Keratinocyte (primary cell): ENCODE measurements at regions not wholly inside any gene's neighbourhood (a gene's known extent, or its start where the extent isn't known, plus 50 kb on each side); places are given as distances from the start of the nearest gene placed in this dataset.

Source experiments
- DNase-seq: peaks from one replicate; pipeline ENCODE4 v3.0.0-alpha.2; 2011; ENCODE audit warnings: low read depth, missing footprints, low spot score
- FAIRE-seq: peaks from 2 replicates; lab custom pipeline; 2011; peaks lifted over from hg19 to GRCh38; lab: Jason Lieb, UNC
- H2AFZ ChIP-seq: 2 replicates; pipeline ENCODE4 v1.6.0; 2012; ENCODE audit warnings: low read length, control low read depth, inconsistent platforms; ENCODE audit not compliant: control insufficient read depth
- H3K27ac ChIP-seq: 2 replicates; pipeline ENCODE4 v1.5.1; 2011; ENCODE audit warnings: low read length; ENCODE audit not compliant: control insufficient read depth, insufficient read depth
- H3K27me3 ChIP-seq: 3 replicates; pipeline ENCODE4 v1.6.0; 2011; ENCODE audit warnings: low read length; ENCODE audit not compliant: control insufficient read depth, insufficient read depth; ENCODE audit errors: extremely low read depth
- H3K36me3 ChIP-seq, 2 experiments: 2 replicates in 1 of 2; 3 replicates in 1 of 2; pipeline ENCODE4 v1.5.1; 2011; ENCODE audit warnings: low read length in 2 of 2, mild to moderate bottlenecking in 1 of 2; ENCODE audit not compliant: control insufficient read depth in 2 of 2, insufficient read depth in 2 of 2; ENCODE audit errors: extremely low read depth in 1 of 2
- H3K4me1 ChIP-seq: 3 replicates; pipeline ENCODE4 v1.5.1; 2011; ENCODE audit warnings: low read length; ENCODE audit not compliant: control insufficient read depth, insufficient read depth; ENCODE audit errors: extremely low read depth
- H3K4me2 ChIP-seq: 3 replicates; pipeline ENCODE4 v1.6.0; 2011; ENCODE audit warnings: low read depth, low read length; ENCODE audit not compliant: control insufficient read depth, insufficient read depth; ENCODE audit errors: extremely low read depth
- H3K4me3 ChIP-seq, 3 experiments: fragments of 200-600 bp in 1 of 3; sonication (generic) in 1 of 3; 2 replicates in 2 of 3; 3 replicates in 1 of 3; pipeline ENCODE4 v1.5.1; 2011 to 2016; ENCODE audit warnings: low read length in 3 of 3, mild to moderate bottlenecking in 3 of 3, control low read depth in 2 of 3, inconsistent platforms in 1 of 3, low read depth in 1 of 3, mixed read lengths in 1 of 3, mixed run types in 1 of 3, moderate library complexity in 1 of 3; ENCODE audit not compliant: control insufficient read depth in 2 of 3, insufficient read depth in 2 of 3; ENCODE audit errors: extremely low read depth in 1 of 3
- H3K79me2 ChIP-seq: 2 replicates; pipeline ENCODE4 v1.6.0; 2012; ENCODE audit warnings: low read length; ENCODE audit not compliant: control insufficient read depth, insufficient read depth
- H3K9ac ChIP-seq: 3 replicates; pipeline ENCODE4 v1.6.0; 2011; ENCODE audit warnings: low read length; ENCODE audit not compliant: control insufficient read depth, insufficient read depth; ENCODE audit errors: extremely low read depth
- H3K9me1 ChIP-seq: 3 replicates; pipeline ENCODE4 v1.6.0; 2011; ENCODE audit warnings: low read length; ENCODE audit not compliant: control insufficient read depth, insufficient read depth; ENCODE audit errors: extremely low read depth
- H3K9me3 ChIP-seq: 2 replicates; pipeline ENCODE4 v1.5.1; 2012; ENCODE audit warnings: low read depth, low read length; ENCODE audit not compliant: control insufficient read depth
- H4K20me1 ChIP-seq: 3 replicates; pipeline ENCODE4 v1.6.0; 2011; ENCODE audit warnings: low read length; ENCODE audit not compliant: control insufficient read depth, insufficient read depth; ENCODE audit errors: extremely low read depth
- EZH2 ChIP-seq: IDR thresholded peaks from one replicate; pipeline ENCODE4 v1.6.1; 2012; ENCODE audit warnings: inconsistent platforms, mild to moderate bottlenecking, low read length, moderate library complexity
- dilution Hi-C: fragments of 300-500 bp; cut with MboI; formaldehyde crosslinking; loops from one replicate; pipeline ENCODE4 v1.7.0; 2020; ENCODE audit warnings: low sequenced_read_pairs; ENCODE audit not compliant: extremely low pct_ligation_motif_present
- TF ChIP-seq, protein P1 (sequence below), 3 experiments: IDR thresholded peaks in 1 of 3; conservative IDR thresholded peaks in 1 of 3; optimal IDR thresholded peaks in 1 of 3; 2 replicates in 2 of 3; 3 replicates in 1 of 3; pipeline versions ENCODE3 to v1.5.1; 2011; ENCODE audit warnings: low read length in 3 of 3, mild to moderate bottlenecking in 3 of 3, moderate library complexity in 2 of 3, control low read depth in 1 of 3, inconsistent platforms in 1 of 3; ENCODE audit not compliant: insufficient read depth in 2 of 3; ENCODE audit errors: extremely low read depth in 1 of 3

DNA sequence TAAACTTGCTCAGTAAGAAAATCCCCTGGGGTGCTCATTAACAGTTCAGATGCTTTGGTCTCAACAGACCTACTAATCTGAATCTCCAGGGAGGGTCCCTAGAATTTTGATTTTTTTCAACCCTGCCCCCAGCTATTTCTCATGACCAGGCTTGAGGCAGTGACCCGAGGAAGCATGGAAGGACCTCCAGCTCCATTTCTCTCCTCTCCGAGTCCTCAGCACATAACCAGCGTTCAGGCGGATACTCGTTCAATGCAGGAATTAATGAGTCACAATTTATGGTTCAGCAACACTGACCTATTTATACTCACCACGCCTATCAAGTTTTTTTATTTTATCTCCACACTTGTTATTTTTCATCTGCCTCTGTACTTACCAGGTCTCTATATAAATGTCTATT lies 369.2 kb upstream of the CDH4 start:
- Histone ChIP-seq H3K4me3 (no peak overlapping the region), H3K4me2 (no peak overlapping the region), H3K9ac (no peak overlapping the region), H3K9me1 (no peaks in the 10 kb centered on the region), H3K4me1 (no peaks in the 10 kb centered on the region), H4K20me1 (no peaks in the 10 kb centered on the region), H2AFZ (no peak overlapping the region), H3K9me3 (no peaks in the 10 kb centered on the region), H3K27ac (no peak overlapping the region), H3K79me2 (no peaks in the 10 kb centered on the region), H3K36me3 (no peaks in the 10 kb centered on the region), H3K27me3 (peaks cover 11% of the 10 kb centered on the region)
- dilution Hi-C loops: no loop called here
- DNase-seq: no peak
- FAIRE-seq: no peak
- TF ChIP-seq, protein P1, sequence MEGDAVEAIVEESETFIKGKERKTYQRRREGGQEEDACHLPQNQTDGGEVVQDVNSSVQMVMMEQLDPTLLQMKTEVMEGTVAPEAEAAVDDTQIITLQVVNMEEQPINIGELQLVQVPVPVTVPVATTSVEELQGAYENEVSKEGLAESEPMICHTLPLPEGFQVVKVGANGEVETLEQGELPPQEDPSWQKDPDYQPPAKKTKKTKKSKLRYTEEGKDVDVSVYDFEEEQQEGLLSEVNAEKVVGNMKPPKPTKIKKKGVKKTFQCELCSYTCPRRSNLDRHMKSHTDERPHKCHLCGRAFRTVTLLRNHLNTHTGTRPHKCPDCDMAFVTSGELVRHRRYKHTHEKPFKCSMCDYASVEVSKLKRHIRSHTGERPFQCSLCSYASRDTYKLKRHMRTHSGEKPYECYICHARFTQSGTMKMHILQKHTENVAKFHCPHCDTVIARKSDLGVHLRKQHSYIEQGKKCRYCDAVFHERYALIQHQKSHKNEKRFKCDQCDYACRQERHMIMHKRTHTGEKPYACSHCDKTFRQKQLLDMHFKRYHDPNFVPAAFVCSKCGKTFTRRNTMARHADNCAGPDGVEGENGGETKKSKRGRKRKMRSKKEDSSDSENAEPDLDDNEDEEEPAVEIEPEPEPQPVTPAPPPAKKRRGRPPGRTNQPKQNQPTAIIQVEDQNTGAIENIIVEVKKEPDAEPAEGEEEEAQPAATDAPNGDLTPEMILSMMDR (optimal IDR thresholded peaks at IDR 0.05 in 1 of 3, IDR thresholded peaks at IDR 0.05 in 1 of 3, conservative IDR thresholded peaks at IDR 0.05 in 1 of 3; ENCODE audit: extremely low read depth in 1 of 3, insufficient read depth in 2 of 3, low read length in 3 of 3): no peak
- TF ChIP-seq EZH2: no peak

DNA sequence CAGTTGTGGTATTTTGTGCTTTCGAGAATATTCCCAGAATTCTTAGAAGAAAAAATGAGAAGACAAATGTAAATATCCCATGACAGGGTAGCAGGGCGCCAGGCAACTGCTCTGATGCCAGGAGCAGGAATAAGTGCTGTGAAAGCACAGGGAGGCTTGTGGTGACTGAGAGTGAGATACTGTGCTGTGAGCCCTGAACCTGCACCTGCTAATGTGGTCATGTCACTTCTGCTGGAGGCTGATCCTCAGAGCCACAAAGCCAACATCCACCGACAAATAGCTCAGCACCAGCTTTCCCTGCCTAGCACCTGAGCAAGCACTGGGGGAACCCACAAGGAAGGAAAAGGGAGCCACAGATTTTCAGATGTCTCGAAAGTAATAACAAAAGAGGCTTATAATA lies 368.6 kb upstream of the CDH4 start:
- H3K4me1 ChIP-seq: no peaks in the 10 kb centered on the region
- H4K20me1 ChIP-seq: no peaks in the 10 kb centered on the region
- dilution Hi-C loops: no loop called here
- H3K9me1 ChIP-seq: no peaks in the 10 kb centered on the region
- no peak for DNase-seq
- H3K27me3 ChIP-seq: peaks cover 7% of the 10 kb centered on the region
- H2AFZ ChIP-seq: no peak overlapping the region
- no peak for FAIRE-seq
- H3K27ac ChIP-seq: no peak overlapping the region
- no peaks in the 10 kb centered on the region for H3K79me2 ChIP-seq
- no peaks in the 10 kb centered on the region for H3K36me3 ChIP-seq
- no peaks in the 10 kb centered on the region for H3K9me3 ChIP-seq
- no peak overlapping the region for H3K4me3 ChIP-seq
- H3K9ac ChIP-seq: no peak overlapping the region
- no peak overlapping the region for H3K4me2 ChIP-seq
- TF ChIP-seq EZH2: no peak
- TF ChIP-seq, protein P1 (optimal IDR thresholded peaks at IDR 0.05 in 1 of 3, IDR thresholded peaks at IDR 0.05 in 1 of 3, conservative IDR thresholded peaks at IDR 0.05 in 1 of 3; ENCODE audit: extremely low read depth in 1 of 3, insufficient read depth in 2 of 3, low read length in 3 of 3): no peak
